ENCODE measurements at regions not wholly inside any gene's neighbourhood (a gene's known extent, or its start where the extent isn't known, plus 50 kb on each side); places are given as distances from the start of the nearest gene placed in this dataset.

- TF ChIP-seq, protein P1, sequence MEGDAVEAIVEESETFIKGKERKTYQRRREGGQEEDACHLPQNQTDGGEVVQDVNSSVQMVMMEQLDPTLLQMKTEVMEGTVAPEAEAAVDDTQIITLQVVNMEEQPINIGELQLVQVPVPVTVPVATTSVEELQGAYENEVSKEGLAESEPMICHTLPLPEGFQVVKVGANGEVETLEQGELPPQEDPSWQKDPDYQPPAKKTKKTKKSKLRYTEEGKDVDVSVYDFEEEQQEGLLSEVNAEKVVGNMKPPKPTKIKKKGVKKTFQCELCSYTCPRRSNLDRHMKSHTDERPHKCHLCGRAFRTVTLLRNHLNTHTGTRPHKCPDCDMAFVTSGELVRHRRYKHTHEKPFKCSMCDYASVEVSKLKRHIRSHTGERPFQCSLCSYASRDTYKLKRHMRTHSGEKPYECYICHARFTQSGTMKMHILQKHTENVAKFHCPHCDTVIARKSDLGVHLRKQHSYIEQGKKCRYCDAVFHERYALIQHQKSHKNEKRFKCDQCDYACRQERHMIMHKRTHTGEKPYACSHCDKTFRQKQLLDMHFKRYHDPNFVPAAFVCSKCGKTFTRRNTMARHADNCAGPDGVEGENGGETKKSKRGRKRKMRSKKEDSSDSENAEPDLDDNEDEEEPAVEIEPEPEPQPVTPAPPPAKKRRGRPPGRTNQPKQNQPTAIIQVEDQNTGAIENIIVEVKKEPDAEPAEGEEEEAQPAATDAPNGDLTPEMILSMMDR (IDR thresholded peaks at IDR 0.05): no peak
- no peak for TF ChIP-seq POLR2A (IDR thresholded peaks at IDR 0.05)
These were observed 162.4 kb upstream of the FAM20A start for GRCh38 chr17:68763562-68763961.

Measured in vagina (tissue), 2 donors.